Mammary epithelial cell (primary cell): ENCODE measurements at regions not wholly inside any gene's neighbourhood (a gene's known extent, or its start where the extent isn't known, plus 50 kb on each side); places are given as distances from the start of the nearest gene placed in this dataset.

Experiments
- EZH2 ChIP-seq: IDR thresholded peaks from 2 replicates; pipeline ENCODE4 v1.6.1; 2012; ENCODE audit warnings: low read length, inconsistent platforms, borderline replicate concordance
- TF ChIP-seq, protein P1 (sequence below), 2 donors: IDR thresholded peaks in 1 of 2; conservative IDR thresholded peaks in 1 of 2; 2 replicates each; pipeline ENCODE4 v1.5.1; 2011 to 2012; ENCODE audit warnings: inconsistent platforms in 2 of 2, low read length in 2 of 2, mild to moderate bottlenecking in 2 of 2, control low read depth in 1 of 2, low read depth in 1 of 2; ENCODE audit not compliant: insufficient read depth in 1 of 2; ENCODE audit errors: extremely low read depth in 1 of 2

GRCh38 chr10:106242301-106242700 lies 922.2 kb downstream of the SORCS1 start:
- TF ChIP-seq, protein P1, sequence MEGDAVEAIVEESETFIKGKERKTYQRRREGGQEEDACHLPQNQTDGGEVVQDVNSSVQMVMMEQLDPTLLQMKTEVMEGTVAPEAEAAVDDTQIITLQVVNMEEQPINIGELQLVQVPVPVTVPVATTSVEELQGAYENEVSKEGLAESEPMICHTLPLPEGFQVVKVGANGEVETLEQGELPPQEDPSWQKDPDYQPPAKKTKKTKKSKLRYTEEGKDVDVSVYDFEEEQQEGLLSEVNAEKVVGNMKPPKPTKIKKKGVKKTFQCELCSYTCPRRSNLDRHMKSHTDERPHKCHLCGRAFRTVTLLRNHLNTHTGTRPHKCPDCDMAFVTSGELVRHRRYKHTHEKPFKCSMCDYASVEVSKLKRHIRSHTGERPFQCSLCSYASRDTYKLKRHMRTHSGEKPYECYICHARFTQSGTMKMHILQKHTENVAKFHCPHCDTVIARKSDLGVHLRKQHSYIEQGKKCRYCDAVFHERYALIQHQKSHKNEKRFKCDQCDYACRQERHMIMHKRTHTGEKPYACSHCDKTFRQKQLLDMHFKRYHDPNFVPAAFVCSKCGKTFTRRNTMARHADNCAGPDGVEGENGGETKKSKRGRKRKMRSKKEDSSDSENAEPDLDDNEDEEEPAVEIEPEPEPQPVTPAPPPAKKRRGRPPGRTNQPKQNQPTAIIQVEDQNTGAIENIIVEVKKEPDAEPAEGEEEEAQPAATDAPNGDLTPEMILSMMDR (conservative IDR thresholded peaks at IDR 0.05 in 1 of 2, IDR thresholded peaks at IDR 0.05 in 1 of 2; ENCODE audit: extremely low read depth in 1 of 2, insufficient read depth in 1 of 2, low read depth in 1 of 2, low read length in 2 of 2), result no peak
- TF ChIP-seq EZH2, result no peak
